Fibroblast of mammary gland (primary cell): ENCODE measurements at regions not wholly inside any gene's neighbourhood (a gene's known extent, or its start where the extent isn't known, plus 50 kb on each side); places are given as distances from the start of the nearest gene placed in this dataset.

Experiments used
- DNase-seq: peaks from one replicate; pipeline ENCODE4 v3.0.0-alpha.2; 2010; ENCODE audit warnings: low read depth
- H3K4me3 ChIP-seq: 2 replicates; pipeline ENCODE4 v1.5.1; 2011; ENCODE audit warnings: low read depth, mild to moderate bottlenecking, low read length, moderate library complexity; ENCODE audit not compliant: control insufficient read depth
- TF ChIP-seq, protein P1 (sequence below): conservative IDR thresholded peaks from 2 replicates; pipeline ENCODE4 v1.5.1; 2011; ENCODE audit warnings: low read depth, low read length, inconsistent platforms; ENCODE audit not compliant: control insufficient read depth, insufficient read depth

- no peak for DNase-seq
- H3K4me3 ChIP-seq, result no peak overlapping the region
- TF ChIP-seq, protein P1, sequence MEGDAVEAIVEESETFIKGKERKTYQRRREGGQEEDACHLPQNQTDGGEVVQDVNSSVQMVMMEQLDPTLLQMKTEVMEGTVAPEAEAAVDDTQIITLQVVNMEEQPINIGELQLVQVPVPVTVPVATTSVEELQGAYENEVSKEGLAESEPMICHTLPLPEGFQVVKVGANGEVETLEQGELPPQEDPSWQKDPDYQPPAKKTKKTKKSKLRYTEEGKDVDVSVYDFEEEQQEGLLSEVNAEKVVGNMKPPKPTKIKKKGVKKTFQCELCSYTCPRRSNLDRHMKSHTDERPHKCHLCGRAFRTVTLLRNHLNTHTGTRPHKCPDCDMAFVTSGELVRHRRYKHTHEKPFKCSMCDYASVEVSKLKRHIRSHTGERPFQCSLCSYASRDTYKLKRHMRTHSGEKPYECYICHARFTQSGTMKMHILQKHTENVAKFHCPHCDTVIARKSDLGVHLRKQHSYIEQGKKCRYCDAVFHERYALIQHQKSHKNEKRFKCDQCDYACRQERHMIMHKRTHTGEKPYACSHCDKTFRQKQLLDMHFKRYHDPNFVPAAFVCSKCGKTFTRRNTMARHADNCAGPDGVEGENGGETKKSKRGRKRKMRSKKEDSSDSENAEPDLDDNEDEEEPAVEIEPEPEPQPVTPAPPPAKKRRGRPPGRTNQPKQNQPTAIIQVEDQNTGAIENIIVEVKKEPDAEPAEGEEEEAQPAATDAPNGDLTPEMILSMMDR, result no peak
Measured at GRCh38 chr6:140025171-140025570, 650.7 kb upstream of the CITED2 start.

GRCh38 chr6:140020207-140020791 lies 645.9 kb upstream of the CITED2 start:
- H3K4me3 ChIP-seq, result no peak overlapping the region
- no peak for DNase-seq
- TF ChIP-seq, protein P1, result no peak

GRCh38 chr6:140018588-140018987 lies 644.1 kb upstream of the CITED2 start:
- H3K4me3 ChIP-seq, result no peak overlapping the region
- TF ChIP-seq, protein P1, result no peak
- DNase-seq, result no peak

- no peak for DNase-seq
- TF ChIP-seq, protein P1, result no peak
- no peak overlapping the region for H3K4me3 ChIP-seq
Measured at GRCh38 chr6:140017470-140017869, 643.0 kb upstream of the CITED2 start.

GRCh38 chr6:140012150-140012549 lies 637.7 kb upstream of the CITED2 start:
- TF ChIP-seq, protein P1, result no peak
- H3K4me3 ChIP-seq, result no peak overlapping the region
- DNase-seq, result no peak

GRCh38 chr6:140011537-140011936 lies 637.1 kb upstream of the CITED2 start:
- TF ChIP-seq, protein P1, result no peak
- no peak overlapping the region for H3K4me3 ChIP-seq
- DNase-seq, result no peak

DNA sequence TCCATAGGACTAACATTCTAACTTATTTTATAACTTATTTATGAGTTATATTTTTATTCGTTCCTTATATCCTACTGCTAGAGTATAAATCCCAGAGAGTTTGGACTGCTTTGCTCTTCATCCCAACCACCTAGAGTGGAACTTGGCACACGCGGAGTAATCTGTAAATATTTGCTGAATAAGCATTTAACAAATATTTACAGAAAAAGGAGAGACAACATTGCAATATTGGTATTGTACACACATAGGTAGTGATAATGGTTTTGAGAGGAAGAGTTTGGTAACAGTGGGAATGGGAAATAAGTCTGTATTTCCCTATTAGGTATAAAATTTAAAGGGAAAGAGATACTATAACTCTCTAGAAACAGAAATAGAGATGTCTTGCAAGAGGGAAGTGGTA lies 634.8 kb upstream of the CITED2 start:
- TF ChIP-seq, protein P1, result no peak
- DNase-seq, result no peak
- no peak overlapping the region for H3K4me3 ChIP-seq
